ENCODE measurements at regions not wholly inside any gene's neighbourhood (a gene's known extent, or its start where the extent isn't known, plus 50 kb on each side); places are given as distances from the start of the nearest gene placed in this dataset.

DNA sequence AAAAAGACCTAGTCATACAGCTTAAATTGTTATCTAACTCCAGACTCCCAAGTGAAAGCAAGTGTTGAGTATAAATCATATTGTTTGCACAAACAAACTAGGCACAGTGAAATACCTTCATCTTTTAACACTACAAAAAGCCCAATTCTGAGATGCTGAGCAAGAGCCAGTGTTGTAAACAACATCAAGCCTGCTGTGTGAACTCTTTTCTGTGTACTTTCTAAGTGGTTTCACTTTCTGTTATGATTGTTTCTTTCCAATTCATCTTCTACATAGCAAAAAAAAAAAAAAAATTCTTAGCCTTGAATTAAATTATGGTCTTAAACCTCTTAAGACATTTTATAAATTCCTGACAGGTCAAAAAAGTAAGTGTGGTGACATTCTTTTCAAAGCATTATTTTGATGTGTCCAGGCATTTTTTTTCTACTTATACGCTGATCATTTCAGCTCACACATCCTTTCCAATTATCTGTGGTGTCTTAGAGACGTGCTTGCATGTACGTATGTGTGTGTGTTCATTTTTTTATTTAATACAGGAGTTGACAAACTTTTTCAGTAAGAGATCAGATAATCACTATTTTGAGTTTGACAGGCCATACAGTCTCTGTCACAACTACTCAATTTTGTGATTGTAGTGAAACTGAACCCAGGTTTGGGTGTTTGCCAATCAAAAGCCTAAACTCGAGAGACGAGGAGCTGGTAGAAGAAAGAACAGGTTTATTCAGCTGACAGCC, 556.1 kb downstream of the CDH9 start:
- TF ChIP-seq, protein P1, sequence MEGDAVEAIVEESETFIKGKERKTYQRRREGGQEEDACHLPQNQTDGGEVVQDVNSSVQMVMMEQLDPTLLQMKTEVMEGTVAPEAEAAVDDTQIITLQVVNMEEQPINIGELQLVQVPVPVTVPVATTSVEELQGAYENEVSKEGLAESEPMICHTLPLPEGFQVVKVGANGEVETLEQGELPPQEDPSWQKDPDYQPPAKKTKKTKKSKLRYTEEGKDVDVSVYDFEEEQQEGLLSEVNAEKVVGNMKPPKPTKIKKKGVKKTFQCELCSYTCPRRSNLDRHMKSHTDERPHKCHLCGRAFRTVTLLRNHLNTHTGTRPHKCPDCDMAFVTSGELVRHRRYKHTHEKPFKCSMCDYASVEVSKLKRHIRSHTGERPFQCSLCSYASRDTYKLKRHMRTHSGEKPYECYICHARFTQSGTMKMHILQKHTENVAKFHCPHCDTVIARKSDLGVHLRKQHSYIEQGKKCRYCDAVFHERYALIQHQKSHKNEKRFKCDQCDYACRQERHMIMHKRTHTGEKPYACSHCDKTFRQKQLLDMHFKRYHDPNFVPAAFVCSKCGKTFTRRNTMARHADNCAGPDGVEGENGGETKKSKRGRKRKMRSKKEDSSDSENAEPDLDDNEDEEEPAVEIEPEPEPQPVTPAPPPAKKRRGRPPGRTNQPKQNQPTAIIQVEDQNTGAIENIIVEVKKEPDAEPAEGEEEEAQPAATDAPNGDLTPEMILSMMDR (IDR thresholded peaks at IDR 0.05), result no peak
- TF ChIP-seq POLR2A (IDR thresholded peaks at IDR 0.05), result no peak
